HepG2 (cell line): ENCODE measurements at regions not wholly inside any gene's neighbourhood (a gene's known extent, or its start where the extent isn't known, plus 50 kb on each side); places are given as distances from the start of the nearest gene placed in this dataset.
A peak's percentile ranks its signal among the peaks of the same experiment; 100 is the strongest.

Source experiments
- EHMT2 ChIP-seq: fragments of 200-600 bp; sonication (generic); IDR thresholded peaks from 2 replicates; pipeline ENCODE4 v1.7.0; 2017; ENCODE audit warnings: antibody characterized with exemption, low read depth, low read length, borderline replicate concordance
- FOSL2 ChIP-seq: sonication (generic); formaldehyde crosslinking; IDR thresholded peaks from 2 replicates; pipeline ENCODE4 v1.4.0; 2020; ENCODE audit warnings: missing genetic modification reagents
- FOXA1 ChIP-seq, 2 experiments: fragments of 450-650 bp in 1 of 2; sonication (generic) in 1 of 2; formaldehyde crosslinking in 1 of 2; IDR thresholded peaks; 2 replicates each; pipeline versions ENCODE4 v1.4.0 to v1.6.1; 2016 to 2020; ENCODE audit warnings: missing genetic modification reagents in 1 of 2
- GLI4 ChIP-seq: sonication (generic); formaldehyde crosslinking; IDR thresholded peaks from 2 replicates; pipeline ENCODE4 v1.5.1; 2020; ENCODE audit warnings: missing genetic modification reagents, mild to moderate bottlenecking, moderate library complexity, borderline replicate concordance
- HNF4A ChIP-seq: sonication (generic); formaldehyde crosslinking; IDR thresholded peaks from 2 replicates; pipeline ENCODE4 v1.4.0; 2020; ENCODE audit warnings: missing genetic modification reagents
- HOMEZ ChIP-seq: IDR thresholded peaks from 2 replicates; pipeline ENCODE4 v1.6.1; 2016; ENCODE audit warnings: low read depth
- MED13 ChIP-seq: sonication (generic); formaldehyde crosslinking; IDR thresholded peaks from 2 replicates; pipeline ENCODE4 v1.5.0; 2020; ENCODE audit warnings: missing genetic modification reagents
- NR2F6 ChIP-seq, 2 experiments: IDR thresholded peaks; 2 replicates each; pipeline ENCODE4 v1.6.1; 2016; ENCODE audit warnings: antibody characterized with exemption in 1 of 2, mild to moderate bottlenecking in 1 of 2
- SAP130 ChIP-seq: IDR thresholded peaks from 2 replicates; pipeline ENCODE4 v1.6.1; 2016; ENCODE audit warnings: low read depth
- TARDBP ChIP-seq: sonication (generic); formaldehyde crosslinking; IDR thresholded peaks from 2 replicates; pipeline ENCODE4 v1.8.0; 2022; ENCODE audit warnings: mild to moderate bottlenecking, missing genetic modification reagents
- TCF7 ChIP-seq: sonication (generic); IDR thresholded peaks from 2 replicates; pipeline ENCODE4 v1.6.1; 2016; ENCODE audit warnings: antibody characterized with exemption, low read depth
- ZFP41 ChIP-seq: sonication (generic); formaldehyde crosslinking; IDR thresholded peaks from 2 replicates; pipeline ENCODE4 v1.4.0; 2020; ENCODE audit warnings: mild to moderate bottlenecking, missing genetic modification reagents, borderline replicate concordance
- ZKSCAN5 ChIP-seq: sonication (generic); formaldehyde crosslinking; IDR thresholded peaks from 2 replicates; pipeline ENCODE4 v1.5.1; 2020; ENCODE audit warnings: mild to moderate bottlenecking, missing genetic modification reagents
- ZNF205 ChIP-seq: IDR thresholded peaks from 2 replicates; pipeline ENCODE4 v1.6.1; 2018; ENCODE audit warnings: missing biosample characterization, missing genetic modification reagents
- ZNF331 ChIP-seq: sonication (generic); formaldehyde crosslinking; IDR thresholded peaks from 2 replicates; pipeline ENCODE4 v1.4.0; 2020; ENCODE audit warnings: missing genetic modification reagents
- ZNF367 ChIP-seq: sonication (generic); formaldehyde crosslinking; IDR thresholded peaks from 2 replicates; pipeline ENCODE4 v1.4.0; 2020; ENCODE audit warnings: missing genetic modification reagents, borderline replicate concordance
- ZNF644 ChIP-seq: IDR thresholded peaks from 2 replicates; pipeline ENCODE4 v1.6.1; 2016; ENCODE audit warnings: low read depth
- ZNF670 ChIP-seq: sonication (generic); formaldehyde crosslinking; IDR thresholded peaks from 2 replicates; pipeline ENCODE4 v1.8.0; 2022; ENCODE audit warnings: mild to moderate bottlenecking, missing genetic modification reagents, borderline replicate concordance
- TF ChIP-seq, protein P1 (sequence below): sonication (generic); formaldehyde crosslinking; IDR thresholded peaks from 2 replicates; pipeline ENCODE4 v1.4.0; 2020; ENCODE audit warnings: missing genetic modification reagents
- TF ChIP-seq, protein P2 (sequence below): sonication (generic); formaldehyde crosslinking; IDR thresholded peaks from 2 replicates; pipeline ENCODE4 v1.4.0; 2020; ENCODE audit warnings: mild to moderate bottlenecking, missing genetic modification reagents

DNA sequence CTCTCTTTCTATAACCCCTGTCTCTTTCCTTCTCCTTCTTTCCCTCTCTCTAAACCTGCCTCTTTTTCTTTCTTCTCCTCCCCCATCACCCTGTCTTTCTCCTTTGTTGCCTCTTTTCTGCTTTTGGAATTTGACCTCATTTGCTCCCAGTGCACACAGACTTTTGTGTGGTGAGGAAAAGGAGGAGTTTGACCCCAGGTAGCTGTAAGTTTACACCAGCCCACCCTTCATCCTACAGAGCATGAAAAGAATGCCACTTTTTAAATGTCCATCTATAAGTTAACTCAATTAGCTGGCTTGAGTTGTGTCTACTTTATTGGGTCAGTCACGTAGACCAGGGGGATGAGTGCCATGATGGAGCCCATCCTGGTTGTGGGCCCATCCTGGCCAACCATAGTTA is 146.8 kb upstream of the SLC38A2 start (continued):
- TF ChIP-seq TARDBP (CRISPR knock-in tag): no peak
- TF ChIP-seq ZNF367 (CRISPR knock-in tag): no peak
- peak; percentile 20; the same call in 1 of the 2 replicates for TF ChIP-seq FOSL2 (CRISPR knock-in tag)
- TF ChIP-seq ZKSCAN5 (CRISPR knock-in tag): no peak
- TF ChIP-seq ZNF670 (CRISPR knock-in tag): 0 out of 2 replicates have a peak, but pooled peaks have one; percentile 58
- TF ChIP-seq, protein P1, sequence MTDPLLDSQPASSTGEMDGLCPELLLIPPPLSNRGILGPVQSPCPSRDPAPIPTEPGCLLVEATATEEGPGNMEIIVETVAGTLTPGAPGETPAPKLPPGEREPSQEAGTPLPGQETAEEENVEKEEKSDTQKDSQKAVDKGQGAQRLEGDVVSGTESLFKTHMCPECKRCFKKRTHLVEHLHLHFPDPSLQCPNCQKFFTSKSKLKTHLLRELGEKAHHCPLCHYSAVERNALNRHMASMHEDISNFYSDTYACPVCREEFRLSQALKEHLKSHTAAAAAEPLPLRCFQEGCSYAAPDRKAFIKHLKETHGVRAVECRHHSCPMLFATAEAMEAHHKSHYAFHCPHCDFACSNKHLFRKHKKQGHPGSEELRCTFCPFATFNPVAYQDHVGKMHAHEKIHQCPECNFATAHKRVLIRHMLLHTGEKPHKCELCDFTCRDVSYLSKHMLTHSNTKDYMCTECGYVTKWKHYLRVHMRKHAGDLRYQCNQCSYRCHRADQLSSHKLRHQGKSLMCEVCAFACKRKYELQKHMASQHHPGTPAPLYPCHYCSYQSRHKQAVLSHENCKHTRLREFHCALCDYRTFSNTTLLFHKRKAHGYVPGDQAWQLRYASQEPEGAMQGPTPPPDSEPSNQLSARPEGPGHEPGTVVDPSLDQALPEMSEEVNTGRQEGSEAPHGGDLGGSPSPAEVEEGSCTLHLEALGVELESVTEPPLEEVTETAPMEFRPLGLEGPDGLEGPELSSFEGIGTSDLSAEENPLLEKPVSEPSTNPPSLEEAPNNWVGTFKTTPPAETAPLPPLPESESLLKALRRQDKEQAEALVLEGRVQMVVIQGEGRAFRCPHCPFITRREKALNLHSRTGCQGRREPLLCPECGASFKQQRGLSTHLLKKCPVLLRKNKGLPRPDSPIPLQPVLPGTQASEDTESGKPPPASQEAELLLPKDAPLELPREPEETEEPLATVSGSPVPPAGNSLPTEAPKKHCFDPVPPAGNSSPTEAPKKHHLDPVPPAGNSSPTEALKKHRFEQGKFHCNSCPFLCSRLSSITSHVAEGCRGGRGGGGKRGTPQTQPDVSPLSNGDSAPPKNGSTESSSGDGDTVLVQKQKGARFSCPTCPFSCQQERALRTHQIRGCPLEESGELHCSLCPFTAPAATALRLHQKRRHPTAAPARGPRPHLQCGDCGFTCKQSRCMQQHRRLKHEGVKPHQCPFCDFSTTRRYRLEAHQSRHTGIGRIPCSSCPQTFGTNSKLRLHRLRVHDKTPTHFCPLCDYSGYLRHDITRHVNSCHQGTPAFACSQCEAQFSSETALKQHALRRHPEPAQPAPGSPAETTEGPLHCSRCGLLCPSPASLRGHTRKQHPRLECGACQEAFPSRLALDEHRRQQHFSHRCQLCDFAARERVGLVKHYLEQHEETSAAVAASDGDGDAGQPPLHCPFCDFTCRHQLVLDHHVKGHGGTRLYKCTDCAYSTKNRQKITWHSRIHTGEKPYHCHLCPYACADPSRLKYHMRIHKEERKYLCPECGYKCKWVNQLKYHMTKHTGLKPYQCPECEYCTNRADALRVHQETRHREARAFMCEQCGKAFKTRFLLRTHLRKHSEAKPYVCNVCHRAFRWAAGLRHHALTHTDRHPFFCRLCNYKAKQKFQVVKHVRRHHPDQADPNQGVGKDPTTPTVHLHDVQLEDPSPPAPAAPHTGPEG (CRISPR knock-in tag): no peak
- TF ChIP-seq MED13 (CRISPR knock-in tag): 0 out of 2 replicates have a peak, but pooled peaks have one; percentile 47
- TF ChIP-seq TCF7: peak; percentile 53
- TF ChIP-seq GLI4: no peak
- TF ChIP-seq HNF4A (CRISPR knock-in tag): peak; percentile 84
- peak; percentile 88; the same call in 1 of the 2 replicates for TF ChIP-seq HOMEZ (CRISPR knock-in tag)
- TF ChIP-seq ZNF205 (CRISPR knock-in tag): no peak
- TF ChIP-seq ZNF331: peak; percentile 43; the same call in 1 of the 2 replicates
- TF ChIP-seq SAP130: 0 out of 2 replicates have a peak, but pooled peaks have one; percentile 30
- TF ChIP-seq ZNF644: peak; percentile 67; the same call in 1 of the 2 replicates
- TF ChIP-seq, protein P2, sequence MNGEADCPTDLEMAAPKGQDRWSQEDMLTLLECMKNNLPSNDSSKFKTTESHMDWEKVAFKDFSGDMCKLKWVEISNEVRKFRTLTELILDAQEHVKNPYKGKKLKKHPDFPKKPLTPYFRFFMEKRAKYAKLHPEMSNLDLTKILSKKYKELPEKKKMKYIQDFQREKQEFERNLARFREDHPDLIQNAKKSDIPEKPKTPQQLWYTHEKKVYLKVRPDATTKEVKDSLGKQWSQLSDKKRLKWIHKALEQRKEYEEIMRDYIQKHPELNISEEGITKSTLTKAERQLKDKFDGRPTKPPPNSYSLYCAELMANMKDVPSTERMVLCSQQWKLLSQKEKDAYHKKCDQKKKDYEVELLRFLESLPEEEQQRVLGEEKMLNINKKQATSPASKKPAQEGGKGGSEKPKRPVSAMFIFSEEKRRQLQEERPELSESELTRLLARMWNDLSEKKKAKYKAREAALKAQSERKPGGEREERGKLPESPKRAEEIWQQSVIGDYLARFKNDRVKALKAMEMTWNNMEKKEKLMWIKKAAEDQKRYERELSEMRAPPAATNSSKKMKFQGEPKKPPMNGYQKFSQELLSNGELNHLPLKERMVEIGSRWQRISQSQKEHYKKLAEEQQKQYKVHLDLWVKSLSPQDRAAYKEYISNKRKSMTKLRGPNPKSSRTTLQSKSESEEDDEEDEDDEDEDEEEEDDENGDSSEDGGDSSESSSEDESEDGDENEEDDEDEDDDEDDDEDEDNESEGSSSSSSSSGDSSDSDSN (CRISPR knock-in tag): no peak
- TF ChIP-seq FOXA1 (IDR thresholded peaks at IDR 0.05): no peak
- TF ChIP-seq FOXA1 (CRISPR knock-in tag; IDR thresholded peaks at IDR 0.05): peak; percentile 34; the same call in 1 of the 2 replicates
- TF ChIP-seq ZFP41: no peak
- peak; percentile 38; the same call in 1 of the 2 replicates for TF ChIP-seq NR2F6 (IDR thresholded peaks at IDR 0.05)
- TF ChIP-seq NR2F6 (CRISPR knock-in tag; IDR thresholded peaks at IDR 0.05): peak; percentile 78
- TF ChIP-seq EHMT2: 0 out of 2 replicates have a peak, but pooled peaks have one; percentile 48
